NB4 (cell line): ENCODE measurements at regions not wholly inside any gene's neighbourhood (a gene's known extent, or its start where the extent isn't known, plus 50 kb on each side); places are given as distances from the start of the nearest gene placed in this dataset.

ENCODE experiments used
- CTCF ChIP-seq: IDR thresholded peaks from one replicate; pipeline ENCODE4 v1.5.1; 2012; ENCODE audit warnings: low read depth, low read length
- POLR2A ChIP-seq: IDR thresholded peaks from 2 replicates; pipeline ENCODE4 v1.6.1; 2011; ENCODE audit warnings: mild to moderate bottlenecking; ENCODE audit not compliant: insufficient read length; ENCODE audit errors: extremely low read depth

- TF ChIP-seq CTCF (no peak), POLR2A (no peak)
Observed at GRCh38 chr2:175621821-175622220, 380.2 kb downstream of the LNPK start.
